Cerebellar nuclear complex (tissue), 1 donor: ENCODE measurements at regions not wholly inside any gene's neighbourhood (a gene's known extent, or its start where the extent isn't known, plus 50 kb on each side); places are given as distances from the start of the nearest gene placed in this dataset.

Source experiments
- DNase-seq, 2 experiments: peaks; one replicate each; lab custom pipeline; 2025; lab: John Stamatoyannopoulos, UW

DNA sequence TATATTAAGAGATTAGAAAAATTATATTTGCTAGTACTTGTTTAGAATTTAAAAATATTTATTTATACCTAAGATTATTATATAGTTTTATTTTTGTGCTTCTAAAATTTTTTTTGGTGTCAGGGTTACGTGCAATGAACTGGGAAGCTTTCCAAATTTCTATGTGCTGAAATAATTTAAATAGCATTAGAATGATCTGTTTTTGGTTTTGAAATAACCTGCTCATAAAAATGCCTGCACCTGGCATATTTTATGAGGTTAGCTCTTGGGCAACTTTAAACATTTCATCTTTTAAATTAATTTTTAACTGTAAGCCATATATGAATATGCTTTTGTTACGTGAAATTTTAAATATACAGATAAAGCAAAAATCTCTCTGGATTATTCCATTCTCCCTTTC, 482.5 kb downstream of the GLRX3 start:
- no peak for DNase-seq

- DNase-seq = no peak
These were observed 485.1 kb downstream of the GLRX3 start for GRCh38 chr10:130621231-130621775.

DNA sequence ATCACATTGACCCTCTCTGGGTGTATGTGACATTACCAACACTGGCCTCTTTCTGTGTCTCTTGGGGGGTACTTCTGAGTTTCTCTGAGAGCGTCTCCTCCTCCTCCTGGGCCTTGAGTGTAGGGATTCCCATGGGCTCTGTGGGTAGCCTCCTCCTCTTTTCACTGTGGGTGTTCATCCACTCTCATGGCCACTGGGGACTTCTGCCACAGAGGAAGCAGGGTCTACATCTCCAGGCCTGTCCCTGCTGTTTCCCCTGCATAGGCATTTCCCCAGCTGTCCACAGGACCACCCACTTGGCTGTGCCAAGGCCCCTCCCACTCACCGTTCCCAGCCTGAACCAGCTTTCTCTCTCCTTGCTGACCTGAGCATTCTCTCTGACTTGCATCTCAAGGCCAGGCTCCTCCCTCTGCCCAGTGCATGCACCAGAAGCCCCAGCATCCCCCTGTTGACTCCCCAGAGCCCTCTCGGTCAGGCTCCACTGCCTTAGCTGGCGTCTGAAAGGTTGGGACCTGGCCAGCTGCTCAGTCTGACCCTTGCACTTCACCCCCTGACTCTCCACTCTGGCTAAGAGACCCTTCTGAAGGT, 487.6 kb downstream of the GLRX3 start:
- DNase-seq = no peak

GRCh38 chr10:130627346-130628045, 491.3 kb downstream of the GLRX3 start:
- DNase-seq = no peak

DNA sequence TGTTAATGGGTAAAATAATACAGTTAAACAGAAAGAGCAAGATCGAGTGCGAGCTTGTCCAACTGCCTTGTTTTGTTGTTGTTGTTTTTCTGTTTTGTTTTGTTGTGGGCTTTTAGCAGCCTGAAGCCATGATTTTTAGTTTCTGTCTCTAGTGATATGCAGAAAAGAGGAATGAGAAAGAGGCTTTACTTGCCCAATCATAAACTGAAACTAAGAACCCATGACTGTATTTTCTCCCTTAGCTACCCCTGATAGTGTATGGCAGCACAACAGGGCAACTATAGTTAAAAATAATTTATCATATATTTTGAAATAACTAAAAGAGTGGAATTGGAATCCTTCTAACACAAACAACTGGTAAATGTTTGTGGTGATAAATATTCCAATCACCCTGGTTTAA, 493.9 kb downstream of the GLRX3 start:
- no peak for DNase-seq

- DNase-seq = no peak
These were observed 495.2 kb downstream of the GLRX3 start for GRCh38 chr10:130631142-130632096.

- DNase-seq = no peak
These were observed 498.6 kb downstream of the GLRX3 start for GRCh38 chr10:130634816-130635215.

DNA sequence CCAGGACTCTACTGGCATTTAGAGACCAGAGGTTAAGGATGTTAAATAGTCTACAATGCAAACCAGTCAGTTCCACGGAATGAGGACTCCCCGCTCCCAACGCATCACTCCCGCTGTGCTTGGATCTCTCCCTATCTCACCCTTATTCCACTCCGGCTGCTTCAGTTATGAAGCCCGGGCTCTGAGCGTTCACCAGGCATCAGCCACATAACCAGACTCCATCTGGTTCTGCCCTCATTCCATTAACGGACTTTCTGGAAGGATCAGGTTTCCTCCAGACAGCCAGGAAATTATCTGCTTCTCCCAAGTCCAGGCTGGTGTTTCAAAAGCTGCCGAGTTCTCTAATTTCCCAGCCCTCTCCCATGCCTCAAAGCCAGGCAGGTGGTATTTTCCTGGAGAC, 499.3 kb downstream of the GLRX3 start:
- DNase-seq = no peak

DNA sequence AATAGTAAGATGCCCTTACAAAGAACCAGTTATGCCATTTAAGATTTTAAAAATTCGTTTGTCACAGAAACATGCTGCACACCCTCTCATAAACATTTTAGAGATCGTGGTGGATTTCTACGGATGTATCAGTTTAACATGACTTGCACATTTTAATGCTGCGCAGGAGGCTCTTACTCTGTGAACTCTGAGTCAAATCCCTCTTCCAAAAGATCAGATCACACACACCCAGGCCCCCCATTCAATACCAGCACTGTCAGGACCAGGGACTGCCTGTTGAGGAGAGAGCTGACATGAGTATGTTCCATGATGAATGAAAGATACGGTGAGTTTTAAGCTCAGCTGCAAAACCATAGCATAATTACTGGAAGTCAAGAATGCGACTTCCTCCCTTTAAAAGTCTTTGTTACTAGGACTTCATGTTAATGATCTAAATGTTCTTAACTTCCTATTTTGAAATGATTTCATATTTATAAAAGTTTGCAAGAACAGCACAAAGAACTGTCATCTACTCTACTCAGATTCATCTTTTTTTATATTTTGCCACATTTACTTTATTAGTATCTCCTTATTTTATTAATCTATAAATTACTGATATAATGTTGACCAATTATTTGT, 500.2 kb downstream of the GLRX3 start:
- no peak for DNase-seq

DNA sequence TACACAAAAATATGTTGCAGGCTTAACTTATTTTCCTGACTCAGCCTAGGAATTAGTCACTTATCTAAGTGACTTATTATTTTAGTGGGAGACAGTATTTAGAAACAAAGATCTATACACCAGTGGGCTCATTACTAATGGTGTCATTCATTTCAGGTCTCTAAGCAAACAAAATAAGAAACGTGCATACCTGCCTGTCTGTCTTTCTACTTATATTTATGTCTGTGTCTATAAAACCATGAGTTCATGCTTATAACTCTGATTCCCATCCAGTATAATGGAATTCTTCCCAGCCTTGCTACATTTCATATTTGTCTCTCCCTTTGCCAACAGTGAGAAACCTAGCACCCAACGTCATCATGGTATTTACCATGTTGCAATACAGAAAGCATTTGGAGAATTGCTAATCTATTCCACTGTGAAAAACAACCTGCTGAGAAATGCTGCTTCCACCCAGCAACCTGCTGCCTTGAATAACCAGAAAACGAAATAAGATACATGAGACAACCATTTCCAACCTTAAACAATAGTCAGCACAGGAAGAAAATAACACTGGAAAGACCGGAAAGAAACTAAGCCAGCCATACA, 501.0 kb downstream of the GLRX3 start:
- no peak for DNase-seq

GRCh38 chr10:130638991-130639390, 502.8 kb downstream of the GLRX3 start:
- no peak for DNase-seq

DNA sequence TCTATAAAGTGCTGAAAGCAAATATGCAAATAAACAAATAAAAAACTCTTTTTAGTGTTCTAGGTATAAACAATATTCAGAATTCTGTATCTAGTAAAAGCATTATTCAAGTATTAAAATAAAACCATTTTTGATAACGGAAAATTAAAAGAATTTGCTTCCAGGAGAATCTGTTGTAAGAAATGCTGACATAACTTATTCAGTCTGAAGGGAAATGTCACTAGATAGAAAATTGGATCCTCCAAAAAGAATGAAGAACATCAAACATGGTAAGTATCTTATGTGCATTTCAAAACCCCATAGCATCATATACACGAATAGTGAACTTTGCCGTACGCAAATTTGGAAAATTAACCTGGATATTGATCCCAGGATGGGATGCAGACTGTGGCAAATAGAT, 506.7 kb downstream of the GLRX3 start:
- no peak for DNase-seq

DNA sequence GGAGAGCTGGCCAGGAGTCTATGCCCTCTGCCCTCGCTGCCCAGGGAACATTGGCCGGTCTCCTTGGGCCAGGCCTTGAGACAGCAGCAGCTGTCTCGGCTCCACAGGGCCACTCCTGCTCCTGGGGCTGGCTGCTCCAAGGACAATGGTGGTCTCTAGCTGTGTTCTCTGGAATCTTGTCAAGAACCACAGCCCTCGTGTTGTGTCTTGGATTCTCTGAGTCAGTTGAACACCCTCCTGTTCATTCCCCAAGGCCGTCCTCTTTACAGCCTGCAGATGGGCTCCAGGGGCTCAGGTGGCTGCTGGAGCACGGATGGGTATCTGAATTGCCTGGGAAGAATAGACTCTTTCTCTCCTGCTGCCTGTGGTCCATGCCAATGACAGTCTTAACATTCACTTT, 511.1 kb downstream of the GLRX3 start:
- no peak for DNase-seq

- DNase-seq = no peak
These were observed 512.6 kb downstream of the GLRX3 start for GRCh38 chr10:130648807-130649206.

DNA sequence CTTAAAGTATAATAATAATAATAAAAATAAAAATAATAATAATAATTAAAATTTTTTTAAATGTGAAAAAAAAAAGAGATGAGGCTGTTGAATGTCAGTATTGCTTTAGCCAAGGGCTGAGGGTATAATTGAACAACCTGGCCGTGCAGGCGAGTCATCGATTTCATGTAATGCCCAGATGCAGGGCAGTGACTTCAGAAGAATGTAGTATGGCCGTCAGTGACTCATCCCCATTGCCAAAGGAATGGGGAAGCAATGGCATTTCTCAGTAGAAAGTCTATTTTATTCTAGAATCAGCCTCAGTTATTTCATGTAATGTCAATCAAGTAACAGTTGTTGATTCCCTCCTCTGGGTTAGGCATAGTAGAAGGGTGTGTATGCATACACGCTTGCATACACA, 516.4 kb downstream of the GLRX3 start:
- DNase-seq = no peak

GRCh38 chr10:130652964-130653578, 516.9 kb downstream of the GLRX3 start:
- no peak for DNase-seq

- DNase-seq = no peak
These were observed 518.5 kb downstream of the GLRX3 start for GRCh38 chr10:130654726-130655125.

GRCh38 chr10:130655313-130656186, 519.4 kb downstream of the GLRX3 start:
- no peak for DNase-seq

- no peak for DNase-seq
These were observed 520.0 kb downstream of the GLRX3 start for GRCh38 chr10:130656187-130656575.

DNA sequence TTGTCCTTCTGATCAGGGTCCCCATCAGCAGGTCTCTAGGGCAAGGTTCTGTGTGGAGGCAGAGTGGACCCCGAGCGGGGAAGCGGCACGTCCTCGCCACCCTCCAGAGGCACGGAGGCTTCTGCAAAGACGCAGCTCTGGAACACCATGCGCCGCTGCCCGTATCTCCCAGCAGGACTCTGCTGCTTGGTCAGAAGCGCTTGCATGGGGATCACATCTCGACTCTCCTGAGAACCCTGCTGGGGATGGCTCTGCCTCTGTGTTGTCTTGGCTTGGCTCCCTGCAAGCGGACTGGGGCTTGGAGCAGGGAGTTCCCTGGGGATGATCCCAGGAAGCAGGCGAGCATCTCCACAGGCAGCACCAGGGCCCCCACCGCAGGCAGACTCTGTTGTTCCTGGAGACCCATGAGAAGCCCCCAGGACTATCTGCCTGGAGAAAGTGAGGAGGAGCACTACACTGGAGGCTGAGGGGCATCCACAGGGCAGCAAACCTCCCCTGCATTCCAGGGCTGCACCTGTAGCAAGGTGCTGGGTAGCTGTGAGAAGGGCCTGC, 520.5 kb downstream of the GLRX3 start:
- DNase-seq = no peak
